ENCODE measurements at regions not wholly inside any gene's neighbourhood (a gene's known extent, or its start where the extent isn't known, plus 50 kb on each side); places are given as distances from the start of the nearest gene placed in this dataset.

- DNase-seq (ENCODE audit: insufficient read length, low spot score) (no peak), FAIRE-seq (no peak)
- TF ChIP-seq SPI1 (IDR thresholded peaks at IDR 0.05; ENCODE audit: low read depth, low read length) (no peak), POLR2AphosphoS5 (IDR thresholded peaks at IDR 0.05; ENCODE audit: low read depth, low read length) (no peak), TAF1 (IDR thresholded peaks at IDR 0.05; ENCODE audit: low read depth, low read length) (no peak), POLR2A (IDR thresholded peaks at IDR 0.05; ENCODE audit: low read depth, low read length) (no peak), POU2F2 (IDR thresholded peaks at IDR 0.05; ENCODE audit: low read depth, low read length) (no peak), PAX5 (IDR thresholded peaks at IDR 0.05; ENCODE audit: insufficient read depth, low read length, severe bottlenecking) (no peak)
Measured at GRCh38 chr12:77118696-77119095, 53.3 kb upstream of the E2F7 start.

DNA sequence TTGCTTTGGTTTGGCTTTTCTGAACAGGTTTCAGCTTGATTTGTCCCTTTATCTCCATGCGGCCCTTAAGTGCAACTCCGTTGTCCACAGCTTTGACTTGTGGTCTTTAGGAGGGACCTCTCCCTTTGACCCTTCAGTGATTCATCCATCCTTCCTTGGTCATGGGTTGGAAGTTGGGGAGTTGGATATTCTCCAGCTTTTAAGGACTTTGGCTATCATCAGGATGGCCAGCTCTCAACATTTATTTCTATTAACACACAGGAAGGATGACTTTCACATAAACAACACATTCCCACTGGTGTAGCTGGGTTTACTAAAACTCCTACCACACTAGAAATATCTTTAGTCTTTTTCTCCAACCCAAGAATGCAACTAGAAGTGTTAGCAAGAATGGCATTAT, 50.9 kb upstream of the E2F7 start:
- TF ChIP-seq PAX5 (IDR thresholded peaks at IDR 0.05; ENCODE audit: insufficient read depth, low read length, severe bottlenecking) (no peak), TAF1 (IDR thresholded peaks at IDR 0.05; ENCODE audit: low read depth, low read length) (no peak), SPI1 (IDR thresholded peaks at IDR 0.05; ENCODE audit: low read depth, low read length) (no peak), POU2F2 (IDR thresholded peaks at IDR 0.05; ENCODE audit: low read depth, low read length) (no peak), POLR2A (IDR thresholded peaks at IDR 0.05; ENCODE audit: low read depth, low read length) (no peak), POLR2AphosphoS5 (IDR thresholded peaks at IDR 0.05; ENCODE audit: low read depth, low read length) (no peak)
- no peak for FAIRE-seq

DNA sequence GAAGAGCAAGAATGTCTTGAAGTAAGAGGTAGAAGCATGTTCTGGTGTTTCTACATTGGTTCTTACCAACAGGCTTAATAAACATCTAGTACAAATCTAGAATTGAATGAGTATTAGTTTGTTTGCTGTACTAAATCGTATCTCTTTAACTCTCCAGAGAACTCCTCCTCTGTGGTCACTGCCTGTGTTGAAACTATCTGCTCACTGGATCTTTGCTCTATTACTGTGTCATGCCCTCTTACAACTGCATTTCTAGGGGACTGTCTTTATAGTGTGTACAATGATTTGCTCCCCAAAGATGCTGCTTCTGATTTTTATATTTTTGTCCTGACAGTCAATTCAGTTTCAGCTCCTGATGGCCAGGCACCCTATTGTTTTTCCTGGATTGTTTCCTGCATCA, 50.1 kb upstream of the E2F7 start:
- DNase-seq (ENCODE audit: insufficient read length, low spot score) (no peak), FAIRE-seq (no peak)
- TF ChIP-seq PAX5 (IDR thresholded peaks at IDR 0.05; ENCODE audit: insufficient read depth, low read length, severe bottlenecking): no peak
- no peak for TF ChIP-seq POLR2A (IDR thresholded peaks at IDR 0.05; ENCODE audit: low read depth, low read length)
- no peak for TF ChIP-seq POLR2AphosphoS5 (IDR thresholded peaks at IDR 0.05; ENCODE audit: low read depth, low read length)
- TF ChIP-seq SPI1 (IDR thresholded peaks at IDR 0.05; ENCODE audit: low read depth, low read length): no peak
- no peak for TF ChIP-seq TAF1 (IDR thresholded peaks at IDR 0.05; ENCODE audit: low read depth, low read length)
- TF ChIP-seq POU2F2 (IDR thresholded peaks at IDR 0.05; ENCODE audit: low read depth, low read length): no peak

More for the DNA sequence above, 50.9 kb upstream of the E2F7 start:
- DNase-seq (ENCODE audit: insufficient read length, low spot score): no peak
